C4-2B (cell line): ENCODE measurements at regions not wholly inside any gene's neighbourhood (a gene's known extent, or its start where the extent isn't known, plus 50 kb on each side); places are given as distances from the start of the nearest gene placed in this dataset.

Experiments
- CTCF ChIP-seq: fragments of 450-650 bp; conservative IDR thresholded peaks from 2 replicates; pipeline ENCODE4 v1.5.1; 2017; ENCODE audit warnings: mild to moderate bottlenecking
- ZFX ChIP-seq: fragments of 450-650 bp; IDR thresholded peaks from 2 replicates; pipeline ENCODE4 v1.6.1; 2017

- no peak for TF ChIP-seq CTCF
- TF ChIP-seq ZFX = no peak
Observed at GRCh38 chr16:79517156-79517555, 83.4 kb downstream of the MAF start.
